ENCODE measurements at regions not wholly inside any gene's neighbourhood (a gene's known extent, or its start where the extent isn't known, plus 50 kb on each side); places are given as distances from the start of the nearest gene placed in this dataset.

- Mint-ChIP-seq H3K36me3 (ENCODE audit: low read depth) (no peaks in the 10 kb centered on the region), H3K27me3 (ENCODE audit: insufficient read depth) (peaks cover 3% of the 10 kb centered on the region), H3K27ac (no peak overlapping the region), H3K4me3 (no peak overlapping the region), H3K9me3 (no peaks in the 10 kb centered on the region), H3K4me1 (ENCODE audit: low read depth) (no peaks in the 10 kb centered on the region)
- TF ChIP-seq CTCF (IDR thresholded peaks at IDR 0.05) = no peak
- no peak for DNase-seq
Measured at GRCh38 chr12:5307065-5307464, 124.8 kb upstream of the NTF3 start.

GRCh38 chr12:5308216-5308615, 123.7 kb upstream of the NTF3 start:
- TF ChIP-seq CTCF (IDR thresholded peaks at IDR 0.05) = no peak
- Mint-ChIP-seq H3K36me3 (ENCODE audit: low read depth) (no peaks in the 10 kb centered on the region), H3K27ac (no peak overlapping the region), H3K27me3 (ENCODE audit: insufficient read depth) (peaks cover 3% of the 10 kb centered on the region; the same call in 1 of the 2 replicates), H3K4me1 (ENCODE audit: low read depth) (no peaks in the 10 kb centered on the region), H3K4me3 (no peak overlapping the region), H3K9me3 (no peaks in the 10 kb centered on the region)
- DNase-seq = no peak

- H3K27me3 Mint-ChIP-seq (ENCODE audit: insufficient read depth) = peaks cover 3% of the 10 kb centered on the region; the same call in 1 of the 2 replicates
- H3K27ac Mint-ChIP-seq = no peak overlapping the region
- DNase-seq = no peak
- no peaks in the 10 kb centered on the region for H3K36me3 Mint-ChIP-seq (ENCODE audit: low read depth)
- TF ChIP-seq CTCF (IDR thresholded peaks at IDR 0.05) = no peak
- no peaks in the 10 kb centered on the region for H3K9me3 Mint-ChIP-seq
- H3K4me3 Mint-ChIP-seq = no peak overlapping the region
- no peaks in the 10 kb centered on the region for H3K4me1 Mint-ChIP-seq (ENCODE audit: low read depth)
Measured at GRCh38 chr12:5308996-5309395, 122.9 kb upstream of the NTF3 start.

- no peak for DNase-seq
- Mint-ChIP-seq H3K36me3 (ENCODE audit: low read depth) (no peaks in the 10 kb centered on the region), H3K9me3 (no peaks in the 10 kb centered on the region), H3K27me3 (ENCODE audit: insufficient read depth) (peaks cover 3% of the 10 kb centered on the region; the same call in 1 of the 2 replicates), H3K4me3 (no peak overlapping the region), H3K4me1 (ENCODE audit: low read depth) (no peaks in the 10 kb centered on the region), H3K27ac (no peak overlapping the region)
- TF ChIP-seq CTCF (IDR thresholded peaks at IDR 0.05) = no peak
Measured at GRCh38 chr12:5309654-5310053, 122.3 kb upstream of the NTF3 start.

GRCh38 chr12:5310151-5310550, 121.8 kb upstream of the NTF3 start:
- no peak for DNase-seq
- peaks cover 3% of the 10 kb centered on the region; the same call in 1 of the 2 replicates for H3K27me3 Mint-ChIP-seq (ENCODE audit: insufficient read depth)
- H3K9me3 Mint-ChIP-seq = no peaks in the 10 kb centered on the region
- H3K27ac Mint-ChIP-seq = no peak overlapping the region
- no peaks in the 10 kb centered on the region for H3K36me3 Mint-ChIP-seq (ENCODE audit: low read depth)
- TF ChIP-seq CTCF (IDR thresholded peaks at IDR 0.05) = no peak
- H3K4me1 Mint-ChIP-seq (ENCODE audit: low read depth) = no peaks in the 10 kb centered on the region
- H3K4me3 Mint-ChIP-seq = no peak overlapping the region

GRCh38 chr12:5317556-5317955, 114.4 kb upstream of the NTF3 start:
- H3K27ac Mint-ChIP-seq = no peak overlapping the region
- H3K27me3 Mint-ChIP-seq (ENCODE audit: insufficient read depth) = peaks cover 6% of the 10 kb centered on the region; the same call in 1 of the 2 replicates
- no peak for TF ChIP-seq CTCF (IDR thresholded peaks at IDR 0.05)
- H3K4me3 Mint-ChIP-seq = no peak overlapping the region
- H3K36me3 Mint-ChIP-seq (ENCODE audit: low read depth) = no peaks in the 10 kb centered on the region
- H3K9me3 Mint-ChIP-seq = no peaks in the 10 kb centered on the region
- peaks cover 13% of the 10 kb centered on the region for H3K4me1 Mint-ChIP-seq (ENCODE audit: low read depth)
- DNase-seq = no peak
